IPS-20b (cell line): ENCODE measurements at regions not wholly inside any gene's neighbourhood (a gene's known extent, or its start where the extent isn't known, plus 50 kb on each side); places are given as distances from the start of the nearest gene placed in this dataset.
"Not testable (repeated sequence)": the region's sequence is repeated elsewhere in the genome, so short reads cannot be mapped to it uniquely, and the experiment has no call there.

Experiments
- H3K27ac ChIP-seq: one replicate; pipeline ENCODE4 v1.5.1; 2013; ENCODE audit warnings: low read length
- H3K27me3 ChIP-seq: 2 replicates; pipeline ENCODE4 v1.6.1; 2013; ENCODE audit warnings: mild to moderate bottlenecking, low read length, inconsistent platforms; ENCODE audit not compliant: insufficient read depth
- H3K36me3 ChIP-seq: 2 replicates; pipeline ENCODE4 v1.6.1; 2013; ENCODE audit warnings: low read depth, mild to moderate bottlenecking, inconsistent platforms, low read length, moderate library complexity; ENCODE audit not compliant: insufficient read depth
- H3K4me1 ChIP-seq: 2 replicates; pipeline ENCODE4 v1.6.1; 2013; ENCODE audit warnings: mild to moderate bottlenecking, control low read depth, inconsistent platforms, low read length, moderate library complexity; ENCODE audit not compliant: insufficient read depth
- H3K4me3 ChIP-seq: 2 replicates; pipeline ENCODE4 v1.5.1; 2013; ENCODE audit warnings: mild to moderate bottlenecking, low read length, inconsistent platforms
- H3K9ac ChIP-seq: 2 replicates; pipeline ENCODE4 v1.6.1; 2013; ENCODE audit warnings: low read depth, mild to moderate bottlenecking, inconsistent platforms, low read length, moderate library complexity
- H3K9me3 ChIP-seq: 2 replicates; pipeline ENCODE4 v1.6.1; 2013; ENCODE audit warnings: mild to moderate bottlenecking, low read depth, low read length, inconsistent platforms; ENCODE audit not compliant: insufficient read depth

GRCh38 chr7:113030489-113030888 lies 56.1 kb downstream of the GPR85 start:
- no peaks in the 10 kb centered on the region for H3K27me3 ChIP-seq
- H3K4me1 ChIP-seq, result no peaks in the 10 kb centered on the region
- no peaks in the 10 kb centered on the region for H3K9me3 ChIP-seq
- no peak overlapping the region for H3K9ac ChIP-seq
- H3K4me3 ChIP-seq, result no peak overlapping the region
- no peaks in the 10 kb centered on the region for H3K36me3 ChIP-seq
- H3K27ac ChIP-seq, result no peak overlapping the region

- H3K4me1 ChIP-seq, result no peaks in the 10 kb centered on the region
- H3K4me3 ChIP-seq, result no peak overlapping the region
- H3K27me3 ChIP-seq, result no peaks in the 10 kb centered on the region
- no peak overlapping the region for H3K9ac ChIP-seq
- no peaks in the 10 kb centered on the region for H3K9me3 ChIP-seq
- no peaks in the 10 kb centered on the region for H3K36me3 ChIP-seq
- H3K27ac ChIP-seq, result no peak overlapping the region
Observed at GRCh38 chr7:113026941-113027340, 59.7 kb downstream of the GPR85 start.

GRCh38 chr7:113017144-113017857 lies 69.3 kb downstream of the GPR85 start:
- H3K9me3 ChIP-seq, H3K4me1 ChIP-seq, H3K27me3 ChIP-seq, H3K4me3 ChIP-seq, H3K9ac ChIP-seq, H3K27ac ChIP-seq, H3K36me3 ChIP-seq: not testable (repeated sequence)

GRCh38 chr7:113015034-113015645 lies 71.5 kb downstream of the GPR85 start:
- Histone ChIP-seq H3K4me3 (no peak overlapping the region), H3K27ac (no peak overlapping the region)

GRCh38 chr7:113013761-113014449 lies 72.7 kb downstream of the GPR85 start:
- Histone ChIP-seq H3K9ac (no peak overlapping the region), H3K9me3 (no peaks in the 10 kb centered on the region), H3K4me3 (no peak overlapping the region), H3K27me3 (no peaks in the 10 kb centered on the region), H3K27ac (no peak overlapping the region), H3K36me3 (no peaks in the 10 kb centered on the region), H3K4me1 (no peaks in the 10 kb centered on the region)

More at GRCh38 chr7:113015034-113015645, 71.5 kb downstream of the GPR85 start:
- no peaks in the 10 kb centered on the region for H3K9me3 ChIP-seq
- H3K9ac ChIP-seq, result no peak overlapping the region
- no peaks in the 10 kb centered on the region for H3K4me1 ChIP-seq
- H3K36me3 ChIP-seq, result no peaks in the 10 kb centered on the region
- H3K27me3 ChIP-seq, result no peaks in the 10 kb centered on the region

GRCh38 chr7:113012862-113013261 lies 73.8 kb downstream of the GPR85 start:
- not testable (repeated sequence) for H3K27me3 ChIP-seq, H3K36me3 ChIP-seq, H3K9me3 ChIP-seq, H3K4me1 ChIP-seq, H3K27ac ChIP-seq, H3K4me3 ChIP-seq, H3K9ac ChIP-seq

GRCh38 chr7:113010377-113010776 lies 76.2 kb downstream of the GPR85 start:
- H3K4me1 ChIP-seq, result no peaks in the 10 kb centered on the region
- H3K27ac ChIP-seq, result no peak overlapping the region
- H3K4me3 ChIP-seq, result no peak overlapping the region
- H3K36me3 ChIP-seq, result no peaks in the 10 kb centered on the region
- H3K9me3 ChIP-seq, result no peaks in the 10 kb centered on the region
- no peaks in the 10 kb centered on the region for H3K27me3 ChIP-seq
- H3K9ac ChIP-seq, result no peak overlapping the region

- H3K36me3 ChIP-seq, result no peaks in the 10 kb centered on the region
- no peak overlapping the region for H3K9ac ChIP-seq
- no peaks in the 10 kb centered on the region for H3K9me3 ChIP-seq
- no peaks in the 10 kb centered on the region for H3K27me3 ChIP-seq
- H3K27ac ChIP-seq, result no peak overlapping the region
- H3K4me3 ChIP-seq, result no peak overlapping the region
- H3K4me1 ChIP-seq, result no peaks in the 10 kb centered on the region
Observed at GRCh38 chr7:113008755-113009154, 77.9 kb downstream of the GPR85 start.

- Histone ChIP-seq H3K4me1 (no peaks in the 10 kb centered on the region), H3K36me3 (no peaks in the 10 kb centered on the region), H3K9ac (no peak overlapping the region), H3K4me3 (no peak overlapping the region), H3K27me3 (no peaks in the 10 kb centered on the region), H3K27ac (no peak overlapping the region), H3K9me3 (no peaks in the 10 kb centered on the region)
Observed at GRCh38 chr7:113004726-113005454, 81.7 kb downstream of the GPR85 start.

GRCh38 chr7:113000316-113001020 lies 86.2 kb downstream of the GPR85 start:
- H3K9ac ChIP-seq, result no peak overlapping the region
- H3K27me3 ChIP-seq, result no peaks in the 10 kb centered on the region
- H3K9me3 ChIP-seq, result no peaks in the 10 kb centered on the region
- H3K27ac ChIP-seq, result no peak overlapping the region
- no peaks in the 10 kb centered on the region for H3K36me3 ChIP-seq
- H3K4me1 ChIP-seq, result no peaks in the 10 kb centered on the region
- H3K4me3 ChIP-seq, result no peak overlapping the region

GRCh38 chr7:112997831-112998230 lies 88.8 kb downstream of the GPR85 start:
- H3K4me1 ChIP-seq, result no peaks in the 10 kb centered on the region
- H3K4me3 ChIP-seq, result no peak overlapping the region
- H3K36me3 ChIP-seq, result no peaks in the 10 kb centered on the region
- no peaks in the 10 kb centered on the region for H3K9me3 ChIP-seq
- no peaks in the 10 kb centered on the region for H3K27me3 ChIP-seq
- H3K9ac ChIP-seq, result no peak overlapping the region
- no peak overlapping the region for H3K27ac ChIP-seq
